Activated CD4-positive, CD25-positive, alpha-beta regulatory T cell treated with anti-CD3 and anti-CD28 coated beads, Interleukin-2, amount 50 U/mL, for 16 hours (primary cell): ENCODE measurements at regions not wholly inside any gene's neighbourhood (a gene's known extent, or its start where the extent isn't known, plus 50 kb on each side); places are given as distances from the start of the nearest gene placed in this dataset.
"Not testable (repeated sequence)": the region's sequence is repeated elsewhere in the genome, so short reads cannot be mapped to it uniquely, and the experiment has no call there.

ENCODE experiments used
- DNase-seq: peaks from one replicate; pipeline ENCODE4 v3.0.0-alpha.2; 2020; ENCODE audit warnings: low read depth, low spot score

GRCh38 chr6:10128721-10129120 lies 286.2 kb downstream of the TFAP2A start:
- no peak for DNase-seq

DNA sequence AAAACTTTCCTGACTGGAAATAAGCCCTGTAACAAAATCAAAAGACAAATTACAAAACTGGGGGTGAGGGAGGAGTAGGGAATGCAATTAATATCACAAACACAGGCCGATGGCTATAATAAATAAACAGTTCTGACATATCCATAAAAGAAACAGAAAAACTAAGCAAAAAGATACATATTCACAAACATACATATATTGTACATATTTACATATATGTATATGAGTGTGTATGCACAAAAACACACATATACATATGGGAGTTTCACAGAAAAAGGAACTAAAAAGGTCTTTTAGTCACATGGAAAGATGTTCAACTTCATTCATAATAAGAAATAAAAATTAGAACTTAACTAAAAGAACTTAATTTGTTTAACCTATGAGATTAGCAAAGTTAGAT lies 292.7 kb downstream of the TFAP2A start:
- DNase-seq: no peak

DNA sequence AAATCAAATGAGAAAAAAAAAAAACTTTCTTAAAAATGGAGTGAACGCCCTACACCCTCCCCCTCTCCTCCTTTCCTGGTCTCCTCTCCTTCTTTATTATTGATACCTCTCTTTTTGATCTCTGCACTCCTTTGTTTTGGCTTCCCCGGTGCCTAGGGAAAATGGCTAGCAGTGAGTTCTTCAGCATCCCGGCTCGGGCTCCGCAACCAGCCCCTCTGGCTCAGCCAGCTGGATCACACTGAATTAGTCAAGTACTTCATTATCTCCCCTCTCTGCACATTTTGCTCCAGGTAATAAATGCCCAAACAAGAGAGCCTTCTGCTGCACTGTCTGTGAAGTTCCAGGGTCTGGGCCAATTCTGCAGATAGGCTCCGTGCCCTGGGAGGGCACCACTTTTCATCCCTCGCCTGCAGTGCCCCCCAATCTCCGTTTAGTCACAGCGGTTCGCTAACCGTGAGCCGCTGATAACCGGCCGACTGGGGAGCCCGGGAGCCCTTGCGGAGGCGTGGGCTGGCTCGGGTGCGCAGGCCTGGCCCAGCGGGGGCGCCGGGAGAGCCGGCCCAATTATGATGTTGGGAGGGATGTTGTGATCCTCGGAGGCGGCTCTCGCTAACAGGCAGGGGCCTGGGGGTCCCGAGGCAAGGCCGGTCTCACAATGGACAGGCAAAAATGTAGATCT lies 301.9 kb downstream of the TFAP2A start:
- no peak for DNase-seq

DNA sequence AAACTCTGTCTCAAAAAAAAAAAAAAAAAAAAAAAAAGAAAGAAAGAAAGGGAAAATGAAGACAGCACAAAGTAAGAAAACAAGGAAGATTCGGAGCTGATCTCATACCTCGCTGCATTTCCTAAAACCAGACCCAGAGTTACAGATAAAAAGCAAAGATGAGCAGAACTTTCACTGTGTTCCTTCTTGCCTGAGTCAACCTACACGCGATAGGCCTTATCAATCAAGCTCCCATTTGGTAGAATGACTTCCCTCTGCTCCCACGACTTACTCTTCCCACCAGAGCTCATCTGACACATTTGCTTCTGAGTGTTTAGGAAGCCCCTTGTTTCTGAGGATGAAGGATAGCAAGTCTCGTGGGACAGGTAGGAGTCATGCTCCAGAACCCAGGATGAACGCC lies 302.9 kb downstream of the TFAP2A start:
- DNase-seq: no peak

GRCh38 chr6:10101551-10102252 lies 313.2 kb downstream of the TFAP2A start:
- no peak for DNase-seq

DNA sequence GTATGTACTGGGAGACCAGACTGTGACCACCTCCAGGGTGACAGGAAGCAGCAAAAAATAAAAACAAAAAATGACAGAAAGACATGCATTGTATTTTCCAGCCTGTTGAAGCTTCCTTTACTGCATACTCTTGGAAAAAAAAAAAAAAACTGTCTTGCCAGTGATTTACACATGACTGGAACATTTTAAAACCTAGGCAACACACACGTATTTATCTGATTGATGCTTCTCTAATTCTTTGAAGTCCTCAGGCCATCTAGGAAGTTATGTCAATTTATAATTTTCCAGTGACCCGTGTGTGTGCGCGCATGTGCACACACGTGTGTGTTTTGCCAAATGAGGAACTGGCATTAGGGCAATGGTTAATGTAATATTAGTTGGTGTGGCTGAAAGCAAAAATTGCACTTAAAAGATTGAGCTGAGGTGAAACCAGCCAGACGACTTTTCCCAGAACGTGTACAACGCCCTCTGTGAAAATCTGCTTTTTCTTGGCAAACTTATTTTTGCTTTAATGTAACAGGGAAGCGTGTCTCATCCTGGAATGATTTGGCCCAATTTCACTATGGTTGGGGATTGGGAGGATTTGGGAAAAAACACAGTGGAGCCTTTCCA lies 315.2 kb downstream of the TFAP2A start:
- no peak for DNase-seq

DNA sequence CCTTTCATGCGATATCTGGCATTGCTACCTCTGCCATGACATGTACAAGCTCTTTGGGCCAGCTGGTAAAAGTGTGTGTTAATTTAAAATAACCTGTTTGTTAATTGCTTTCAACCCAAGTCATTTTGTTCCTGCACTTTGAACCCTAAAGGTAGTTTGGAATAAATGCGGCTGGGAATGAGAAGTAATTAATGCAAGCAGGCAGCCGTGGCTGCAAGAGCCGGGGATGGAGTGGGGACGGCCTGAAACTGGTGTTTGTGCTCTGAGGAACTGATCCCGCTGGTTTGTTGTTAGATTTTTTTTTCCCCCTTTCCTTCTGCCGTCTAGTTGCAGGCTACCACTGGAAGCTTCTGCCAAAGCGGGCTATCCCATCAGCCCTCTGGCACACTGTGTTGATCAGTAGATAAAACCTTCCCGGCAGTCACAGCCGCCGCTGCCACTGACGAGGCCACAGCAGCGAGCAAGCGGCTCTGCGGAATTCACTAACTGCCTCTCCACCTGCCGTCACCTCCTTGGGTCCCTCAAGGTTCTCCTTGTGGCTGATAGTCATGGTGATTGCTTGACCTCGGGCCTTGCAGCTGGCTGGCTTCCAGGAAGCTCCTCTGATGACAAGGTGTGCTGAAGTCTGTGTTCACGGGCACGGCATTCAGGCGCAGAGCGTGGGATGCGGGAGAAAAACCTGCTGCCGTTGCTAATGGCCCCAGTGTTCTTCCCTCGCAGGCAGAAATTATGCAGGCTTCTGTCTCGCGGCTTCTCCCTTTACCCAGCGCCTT lies 315.9 kb downstream of the TFAP2A start:
- DNase-seq: no peak

- DNase-seq: no peak
Observed at GRCh38 chr6:10093282-10093681, 321.6 kb downstream of the TFAP2A start.

- no peak for DNase-seq
Observed at GRCh38 chr6:10084111-10084986, 330.5 kb downstream of the TFAP2A start.

GRCh38 chr6:10082385-10082784 lies 332.5 kb downstream of the TFAP2A start:
- DNase-seq: no peak

GRCh38 chr6:10081957-10082356 lies 332.9 kb downstream of the TFAP2A start:
- DNase-seq: no peak

DNA sequence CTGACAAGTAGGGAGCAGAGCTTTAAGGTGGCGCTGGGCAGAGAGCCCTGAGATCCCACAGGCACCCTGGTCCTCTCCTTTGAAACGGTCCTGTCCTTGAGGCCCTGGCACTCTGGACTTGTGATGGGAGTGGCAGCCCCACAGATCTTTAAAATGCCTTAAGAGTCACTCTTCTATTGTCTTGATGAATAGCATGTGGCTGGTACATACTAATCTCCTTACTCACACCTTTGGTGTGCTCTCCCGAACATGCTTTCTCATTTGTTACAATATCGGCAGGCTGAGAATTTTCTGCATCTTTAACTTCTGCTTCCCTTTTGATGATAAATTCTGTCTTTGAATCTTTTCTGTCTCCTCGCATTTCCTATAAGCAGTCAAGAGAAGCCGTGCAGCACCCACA lies 333.8 kb downstream of the TFAP2A start:
- DNase-seq: no peak

- DNase-seq: no peak
Observed at GRCh38 chr6:10080561-10080960, 334.3 kb downstream of the TFAP2A start.

DNA sequence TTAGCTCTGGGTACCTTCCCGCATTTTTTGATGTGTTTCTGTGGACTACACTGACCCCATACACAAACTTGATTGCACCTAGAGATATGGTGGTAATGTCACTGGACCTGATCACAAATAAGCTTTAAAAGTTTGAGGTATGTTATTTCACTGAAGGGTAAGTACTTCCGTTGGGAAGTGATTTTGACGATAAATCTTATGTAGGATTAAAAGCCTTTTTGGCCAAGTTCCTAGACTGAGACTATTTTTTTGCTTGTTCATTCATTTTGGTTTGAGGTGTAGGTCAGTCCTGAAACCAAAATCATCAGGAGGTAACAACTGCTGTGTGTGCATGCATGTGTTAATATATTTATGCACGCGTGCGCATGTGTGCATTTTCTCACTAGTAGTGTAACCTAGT lies 336.3 kb downstream of the TFAP2A start:
- no peak for DNase-seq

DNA sequence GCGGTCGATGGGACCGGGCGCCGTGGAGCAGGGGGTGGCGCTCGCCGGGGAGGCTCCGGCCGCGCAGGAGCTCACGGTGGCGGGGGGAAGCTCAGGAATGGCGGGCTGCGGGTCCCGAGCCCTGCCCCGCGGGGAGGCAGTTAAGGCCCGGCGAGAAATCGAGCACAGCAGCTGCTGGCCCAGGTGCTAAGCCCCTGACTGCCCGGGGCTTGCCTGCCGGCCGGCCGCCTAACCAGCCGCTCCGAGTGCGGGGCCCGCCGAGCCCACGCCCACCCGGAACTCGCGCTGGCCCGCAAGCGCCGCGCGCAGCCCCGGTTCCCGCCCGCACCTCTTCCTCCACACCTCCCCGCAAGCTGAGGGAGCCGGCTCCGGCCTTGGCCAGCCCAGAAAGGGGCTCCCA lies 340.1 kb downstream of the TFAP2A start:
- not testable (repeated sequence) for DNase-seq

- DNase-seq: no peak
Observed at GRCh38 chr6:10073341-10073740, 341.5 kb downstream of the TFAP2A start.

- DNase-seq: no peak
Observed at GRCh38 chr6:10071631-10072220, 343.1 kb downstream of the TFAP2A start.

GRCh38 chr6:10060004-10060403 lies 354.9 kb downstream of the TFAP2A start:
- no peak for DNase-seq

DNA sequence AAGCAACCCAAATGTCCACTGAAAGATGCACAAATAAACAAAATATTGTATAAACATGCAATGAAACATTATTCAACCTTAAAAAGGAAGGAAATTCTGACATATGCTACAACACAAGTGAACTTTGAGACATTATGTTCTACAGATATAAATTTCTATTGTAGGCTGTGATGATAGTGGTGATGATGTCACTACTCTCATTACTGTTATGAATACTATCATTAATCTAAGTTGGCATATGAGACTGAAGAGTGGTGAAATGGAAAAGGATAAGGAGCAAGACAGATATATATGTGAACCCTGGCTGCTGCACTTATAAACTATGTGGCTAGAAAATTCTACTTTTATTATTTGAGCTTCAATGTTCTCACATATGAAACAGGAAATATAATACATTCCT lies 360.2 kb downstream of the TFAP2A start:
- DNase-seq: no peak

DNA sequence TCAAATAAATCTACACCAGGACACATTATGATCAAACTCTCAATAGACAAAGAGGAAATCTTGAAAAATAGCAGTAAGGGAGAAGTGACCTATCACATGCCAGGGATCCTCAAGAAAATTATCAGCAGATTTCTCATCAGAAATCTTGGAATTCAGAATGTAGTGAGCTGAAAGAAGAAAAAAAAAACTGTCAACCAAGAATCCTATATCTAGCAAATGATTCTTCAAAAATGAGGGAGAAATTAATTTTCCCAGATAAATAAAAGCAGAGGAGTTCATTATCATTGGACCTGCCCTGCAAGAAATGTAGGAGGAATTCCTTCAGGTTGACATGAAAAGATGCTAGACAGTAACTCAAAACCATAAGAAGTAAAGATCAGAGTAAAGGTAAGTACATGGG lies 363.6 kb downstream of the TFAP2A start:
- DNase-seq: no peak
